ENCODE measurements at regions not wholly inside any gene's neighbourhood (a gene's known extent, or its start where the extent isn't known, plus 50 kb on each side); places are given as distances from the start of the nearest gene placed in this dataset.

GRCh38 chr2:9755008-9755407, 88.3 kb upstream of the TAF1B start:
- no peak for DNase-seq
- Histone ChIP-seq H3K4me1 (peaks cover 0 to 44% (median 38%) of the 10 kb centered on the region in 6 donors), H3K9me3 (no peaks in the 10 kb centered on the region), H3K4me3 (no peak overlapping the region), H3K27ac (no peak overlapping the region), H3K27me3 (replicated peaks in 1 of 7) (peaks cover 0 to 67% (median 10%) of the 10 kb centered on the region in 7 donors), H3K36me3 (no peaks in the 10 kb centered on the region)
- TF ChIP-seq POLR2AphosphoS5 (IDR thresholded peaks at IDR 0.05) (no peak), CTCF (IDR thresholded peaks at IDR 0.05 in 8 of 11, conservative IDR thresholded peaks at IDR 0.05 in 3 of 11) (no peak), POLR2A (IDR thresholded peaks at IDR 0.05) (no peak)
- intact Hi-C loops (cut with DNase I; ENCODE audit: low total_unique reads): no loop called here
- WGBS, 5 donors: 42 to 65% (median 51%) methylated on average over 9 to 11 of the region's 11 CpGs

- no peak for DNase-seq
- Histone ChIP-seq H3K27me3 (replicated peaks in 1 of 7) (peaks cover 0 to 67% (median 10%) of the 10 kb centered on the region in 7 donors), H3K27ac (no peak overlapping the region), H3K9me3 (no peaks in the 10 kb centered on the region), H3K4me1 (peaks cover 0 to 44% (median 38%) of the 10 kb centered on the region in 6 donors), H3K36me3 (no peaks in the 10 kb centered on the region), H3K4me3 (no peak overlapping the region)
- no peak for TF ChIP-seq CTCF (IDR thresholded peaks at IDR 0.05 in 8 of 11, conservative IDR thresholded peaks at IDR 0.05 in 3 of 11)
- no peak for TF ChIP-seq POLR2AphosphoS5 (IDR thresholded peaks at IDR 0.05)
- no peak for TF ChIP-seq POLR2A (IDR thresholded peaks at IDR 0.05)
- WGBS, 5 donors: 94 to 98% (median 95%) methylated on average over 12 of the region's 12 CpGs
- intact Hi-C loops (cut with DNase I; ENCODE audit: low total_unique reads): no loop called here
Measured at GRCh38 chr2:9755638-9756037, 87.6 kb upstream of the TAF1B start.

- Histone ChIP-seq H3K9me3 (no peaks in the 10 kb centered on the region), H3K27me3 (replicated peaks in 1 of 7) (peaks cover 0 to 67% (median 10%) of the 10 kb centered on the region in 7 donors), H3K36me3 (no peaks in the 10 kb centered on the region), H3K4me3 (no peak overlapping the region), H3K27ac (no peak overlapping the region), H3K4me1 (peaks cover 0 to 44% (median 38%) of the 10 kb centered on the region in 6 donors)
- TF ChIP-seq POLR2A (IDR thresholded peaks at IDR 0.05) (no peak), POLR2AphosphoS5 (IDR thresholded peaks at IDR 0.05) (no peak), CTCF (IDR thresholded peaks at IDR 0.05 in 8 of 11, conservative IDR thresholded peaks at IDR 0.05 in 3 of 11) (no peak)
- 77 to 92% (median 82%) methylated on average over 9 to 11 of the region's 11 CpGs for WGBS, 5 donors
- DNase-seq: no peak
- intact Hi-C loops (cut with DNase I; ENCODE audit: low total_unique reads): no loop called here
Measured at GRCh38 chr2:9756692-9757250, 86.5 kb upstream of the TAF1B start.

- no peak for DNase-seq
- no peak for TF ChIP-seq POLR2A (IDR thresholded peaks at IDR 0.05)
- TF ChIP-seq CTCF (IDR thresholded peaks at IDR 0.05 in 8 of 11, conservative IDR thresholded peaks at IDR 0.05 in 3 of 11): no peak
- TF ChIP-seq POLR2AphosphoS5 (IDR thresholded peaks at IDR 0.05): no peak
- WGBS, 5 donors: 10 to 19% (median 14%) methylated on average over 22 to 27 of the region's 27 CpGs
- Histone ChIP-seq H3K27ac (no peak overlapping the region), H3K9me3 (no peaks in the 10 kb centered on the region), H3K4me3 (peak overlapping the region in 2 of 8 donors; percentile 1 to 40), H3K36me3 (no peaks in the 10 kb centered on the region), H3K4me1 (peaks cover 0 to 39% (median 33%) of the 10 kb centered on the region in 6 donors), H3K27me3 (replicated peaks in 1 of 7) (peaks cover 0 to 62% (median 10%) of the 10 kb centered on the region in 7 donors)
- intact Hi-C loops (cut with DNase I; ENCODE audit: low total_unique reads): no loop called here
Measured at GRCh38 chr2:9757501-9758264, 85.6 kb upstream of the TAF1B start.
